CD14-positive monocyte (primary cell): ENCODE measurements at regions not wholly inside any gene's neighbourhood (a gene's known extent, or its start where the extent isn't known, plus 50 kb on each side); places are given as distances from the start of the nearest gene placed in this dataset.

ENCODE experiments used
- DNase-seq, 3 donors: peaks; one replicate each; pipeline ENCODE4 v3.0.0-alpha.2; 2011 to 2022
- H2AFZ ChIP-seq: 2 replicates; pipeline ENCODE4 v1.6.0; 2012; ENCODE audit warnings: mild to moderate bottlenecking, low read depth, low read length, inconsistent platforms; ENCODE audit not compliant: insufficient read depth, poor library complexity, severe bottlenecking
- H3K27ac ChIP-seq, 2 donors: 1 replicate in 1 of 2; 2 replicates in 1 of 2; pipeline ENCODE4 v1.5.1; 2012 to 2013; ENCODE audit warnings: low read length in 2 of 2, control low read depth in 1 of 2, inconsistent platforms in 1 of 2, low read depth in 1 of 2, mild to moderate bottlenecking in 1 of 2
- H3K27me3 ChIP-seq, 2 donors: one replicate each; pipeline versions ENCODE4 v1.6.0 to v1.6.1; 2011 to 2013; ENCODE audit warnings: low read length in 2 of 2; ENCODE audit not compliant: control insufficient read depth in 2 of 2, insufficient read depth in 2 of 2
- H3K36me3 ChIP-seq, 2 donors: replicated peaks in 1 of 2; 1 replicate in 1 of 2; 2 replicates in 1 of 2; pipeline versions ENCODE4 v1.5.1 to v1.6.1; 2012 to 2013; ENCODE audit warnings: low read length in 2 of 2, control low read depth in 1 of 2, inconsistent platforms in 1 of 2, mild to moderate bottlenecking in 1 of 2; ENCODE audit not compliant: insufficient read depth in 2 of 2, control insufficient read depth in 1 of 2
- H3K4me1 ChIP-seq, 2 donors: 1 replicate in 1 of 2; 2 replicates in 1 of 2; pipeline versions ENCODE4 v1.5.1 to v1.6.1; 2012 to 2013; ENCODE audit warnings: low read length in 2 of 2, control low read depth in 1 of 2, inconsistent platforms in 1 of 2, mild to moderate bottlenecking in 1 of 2, moderate library complexity in 1 of 2; ENCODE audit not compliant: insufficient read depth in 2 of 2, control insufficient read depth in 1 of 2
- H3K4me2 ChIP-seq: replicated peaks from 2 replicates; pipeline ENCODE3; 2012; ENCODE audit warnings: low read length, moderate library complexity, mild to moderate bottlenecking; ENCODE audit not compliant: poor library complexity, severe bottlenecking; ENCODE audit errors: extremely low read depth
- H3K4me3 ChIP-seq, 3 experiments: fragments of 200-600 bp in 1 of 3; sonication (generic) in 1 of 3; replicated peaks in 1 of 3; 1 replicate in 2 of 3; 2 replicates in 1 of 3; pipeline ENCODE4 v1.5.1; 2011 to 2013; ENCODE audit warnings: low read length in 3 of 3, mild to moderate bottlenecking in 3 of 3, control low read depth in 2 of 3, low read depth in 2 of 3, inconsistent platforms in 1 of 3, moderate library complexity in 1 of 3
- H3K79me2 ChIP-seq: 2 replicates; pipeline ENCODE4 v1.6.0; 2012; ENCODE audit warnings: mild to moderate bottlenecking, control low read depth, inconsistent platforms, low read length, moderate library complexity; ENCODE audit not compliant: insufficient read depth
- H3K9ac ChIP-seq: 2 replicates; pipeline ENCODE4 v1.6.0; 2017; ENCODE audit warnings: low read length, mild to moderate bottlenecking; ENCODE audit not compliant: insufficient read depth, poor library complexity, severe bottlenecking
- H3K9me3 ChIP-seq, 2 donors: replicated peaks in 1 of 2; 1 replicate in 1 of 2; 2 replicates in 1 of 2; pipeline versions ENCODE4 v1.5.1 to v1.6.1; 2012 to 2013; ENCODE audit warnings: low read length in 2 of 2, control low read depth in 1 of 2; ENCODE audit not compliant: control insufficient read depth in 1 of 2, insufficient read depth in 1 of 2
- H4K20me1 ChIP-seq: 2 replicates; pipeline ENCODE4 v1.6.0; 2012; ENCODE audit warnings: mild to moderate bottlenecking, low read length, control low read depth, moderate library complexity; ENCODE audit not compliant: insufficient read depth
- H3K27ac Mint-ChIP-seq, 7 donors: one replicate each; pipeline ENCODE4 v1.8.0; 2020; ENCODE audit warnings: mild to moderate bottlenecking in 7 of 7, mixed read lengths in 7 of 7, moderate library complexity in 6 of 7, inconsistent platforms in 2 of 7
- H3K27me3 Mint-ChIP-seq, 3 donors: one replicate each; pipeline ENCODE4 v1.8.0; 2021 to 2022; ENCODE audit warnings: low read depth in 3 of 3, mild to moderate bottlenecking in 3 of 3, mixed read lengths in 3 of 3, moderate library complexity in 3 of 3, inconsistent platforms in 1 of 3
- H3K36me3 Mint-ChIP-seq, 2 donors: one replicate each; pipeline ENCODE4 v1.8.0; 2020; ENCODE audit warnings: mixed read lengths in 2 of 2, inconsistent platforms in 1 of 2, mild to moderate bottlenecking in 1 of 2
- H3K4me1 Mint-ChIP-seq: one replicate; pipeline ENCODE4 v1.8.0; 2020; ENCODE audit warnings: mild to moderate bottlenecking, mixed read lengths
- H3K4me3 Mint-ChIP-seq, 2 donors: one replicate each; pipeline ENCODE4 v1.8.0; 2020; ENCODE audit warnings: mild to moderate bottlenecking in 2 of 2, mixed read lengths in 2 of 2, moderate library complexity in 1 of 2
- H3K9me3 Mint-ChIP-seq, 7 donors: one replicate each; pipeline ENCODE4 v1.8.0; 2020 to 2022; ENCODE audit warnings: mixed read lengths in 7 of 7, mild to moderate bottlenecking in 6 of 7, moderate library complexity in 6 of 7, inconsistent platforms in 2 of 7
- CTCF ChIP-seq: fragments of 200-600 bp; IDR thresholded peaks from one replicate; pipeline ENCODE4 v1.8.0; 2022; ENCODE audit warnings: antibody characterized with exemption, mild to moderate bottlenecking
- WGBS: methylation state at CpG from one replicate; pipeline ENCODE4 v1.1.5; 2013; ENCODE audit warnings: missing lambda C conversion rate; ENCODE audit not compliant: insufficient coverage; 5-methylcytosine and 5-hydroxymethylcytosine counted together
- intact Hi-C, 2 donors: fragments of 100-400 bp; cut with micrococcal nuclease; formaldehyde crosslinking; loops; one replicate each; pipeline versions ENCODE4 v1.15.0 to v1.15.1; 2023

GRCh38 chr22:48908547-48908946 is 919.1 kb downstream of the BRD1 start:
- no peaks in the 10 kb centered on the region for H4K20me1 ChIP-seq
- peaks cover 13% of the 10 kb centered on the region for H3K4me1 Mint-ChIP-seq
- intact Hi-C loops, result no loop called here
- H3K27ac ChIP-seq, result no peak overlapping the region
- no peak overlapping the region for H3K27ac Mint-ChIP-seq
- no peaks in the 10 kb centered on the region for H3K79me2 ChIP-seq
- DNase-seq, result no peak
- no peak overlapping the region for H3K4me3 ChIP-seq
- peaks cover 0 to 9% (median 2%) of the 10 kb centered on the region in 7 donors for H3K9me3 Mint-ChIP-seq
- no peaks in the 10 kb centered on the region for H3K9me3 ChIP-seq
- WGBS, result 78% methylated on average over 4 of the region's 9 CpGs
- no peak overlapping the region for H2AFZ ChIP-seq
- H3K36me3 Mint-ChIP-seq, result no peaks in the 10 kb centered on the region
- no peaks in the 10 kb centered on the region for H3K36me3 ChIP-seq
- no peak overlapping the region for H3K9ac ChIP-seq
- no peak overlapping the region for H3K4me3 Mint-ChIP-seq
- H3K27me3 Mint-ChIP-seq, result peaks cover 3 to 16% (median 10%) of the 10 kb centered on the region in 3 donors
- TF ChIP-seq CTCF, result no peak
- H3K4me2 ChIP-seq, result no peak overlapping the region
- H3K4me1 ChIP-seq, result no peaks in the 10 kb centered on the region
- H3K27me3 ChIP-seq, result no peaks in the 10 kb centered on the region

DNA sequence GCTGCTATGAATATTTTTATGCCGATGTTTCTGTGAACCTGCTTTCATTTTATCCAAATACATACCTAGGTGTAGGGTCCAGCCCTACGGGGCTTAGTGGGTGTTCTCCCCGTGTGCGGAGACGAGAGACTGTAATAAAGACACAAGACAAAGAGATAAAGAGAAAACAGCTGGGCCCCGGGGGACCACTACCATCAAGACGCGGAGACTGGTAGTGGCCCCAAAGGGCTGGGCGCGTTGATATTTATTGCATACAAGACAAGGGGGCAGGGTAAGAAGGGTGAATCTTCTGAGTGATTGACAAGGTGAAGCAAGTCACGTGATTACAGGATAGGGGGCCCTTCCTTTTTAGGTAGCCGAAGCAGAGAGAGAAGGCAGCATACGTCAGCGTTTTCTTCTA is 920.1 kb downstream of the BRD1 start:
- no peak overlapping the region for H3K27ac Mint-ChIP-seq
- Histone ChIP-seq H3K36me3 (no peaks in the 10 kb centered on the region), H3K9me3 (no peaks in the 10 kb centered on the region), H3K79me2 (no peaks in the 10 kb centered on the region), H3K27me3 (no peaks in the 10 kb centered on the region), H3K4me3 (no peak overlapping the region), H2AFZ (no peak overlapping the region), H3K9ac (no peak overlapping the region), H3K4me1 (no peaks in the 10 kb centered on the region), H3K4me2 (no peak overlapping the region), H3K27ac (no peak overlapping the region), H4K20me1 (no peaks in the 10 kb centered on the region)
- TF ChIP-seq CTCF, result no peak
- no peaks in the 10 kb centered on the region for H3K36me3 Mint-ChIP-seq
- peaks cover 3 to 15% (median 10%) of the 10 kb centered on the region in 3 donors for H3K27me3 Mint-ChIP-seq
- H3K4me1 Mint-ChIP-seq, result peaks cover 8% of the 10 kb centered on the region
- H3K4me3 Mint-ChIP-seq, result no peak overlapping the region
- intact Hi-C loops, result no loop called here
- H3K9me3 Mint-ChIP-seq, result peaks cover 0 to 6% (median 2%) of the 10 kb centered on the region in 7 donors
- no peak for DNase-seq
- WGBS, result 90% methylated on average over 9 of the region's 14 CpGs
